SW 1271 (cell line): ENCODE measurements at regions not wholly inside any gene's neighbourhood (a gene's known extent, or its start where the extent isn't known, plus 50 kb on each side); places are given as distances from the start of the nearest gene placed in this dataset.
"Not testable (repeated sequence)": the region's sequence is repeated elsewhere in the genome, so short reads cannot be mapped to it uniquely, and the experiment has no call there.

Experiments used
- DNase-seq, 2 experiments: peaks; one replicate each; lab custom pipeline; 2025; lab: John Stamatoyannopoulos, UW

- peak in 1 of 2 experiments; percentile 71 for DNase-seq
These were observed 78.0 kb upstream of the ADGRL1 start for GRCh38 chr19:14283813-14284520.

GRCh38 chr19:14279270-14279669 lies 73.3 kb upstream of the ADGRL1 start:
- DNase-seq, result not testable (repeated sequence)

- DNase-seq, result no peak
These were observed 71.6 kb upstream of the ADGRL1 start for GRCh38 chr19:14277608-14278007.

- not testable (repeated sequence) for DNase-seq
These were observed 69.9 kb upstream of the ADGRL1 start for GRCh38 chr19:14275823-14276222.

GRCh38 chr19:14272623-14273022 lies 66.7 kb upstream of the ADGRL1 start:
- no peak for DNase-seq

- no peak for DNase-seq
These were observed 65.9 kb upstream of the ADGRL1 start for GRCh38 chr19:14271840-14272239.

GRCh38 chr19:14270557-14270956 lies 64.6 kb upstream of the ADGRL1 start:
- not testable (repeated sequence) for DNase-seq

GRCh38 chr19:14267224-14267741 lies 61.3 kb upstream of the ADGRL1 start:
- no peak for DNase-seq

- DNase-seq, result not testable (repeated sequence)
These were observed 60.2 kb upstream of the ADGRL1 start for GRCh38 chr19:14266208-14266607.

- DNase-seq, result no peak
These were observed 59.5 kb upstream of the ADGRL1 start for GRCh38 chr19:14265290-14266036.

- peak; percentile 27 to 71 for DNase-seq
These were observed 50.1 kb upstream of the ADGRL1 start for GRCh38 chr19:14255902-14256649.
